GM12878 (cell line): ENCODE measurements at regions not wholly inside any gene's neighbourhood (a gene's known extent, or its start where the extent isn't known, plus 50 kb on each side); places are given as distances from the start of the nearest gene placed in this dataset.

Source experiments
- ATAC-seq: fragments of 200-7000 bp; cut with Tn5 transposase; 3 replicates; pipeline ENCODE4 v1.9.1; 2020; ENCODE audit warnings: mild to moderate bottlenecking, moderate library complexity
- BruUV-seq: library from RNA; stranded (reverse); fragments of 400-500 nt; replicated peaks from 2 replicates; lab custom pipeline; 2021; lab: Mats Ljungman, UMichigan
- CTCF ChIA-PET: fragments of 300-600 bp; sonication (Branson Sonifier 250); formaldehyde crosslinking; extraction: SDS; loops from one replicate; lab custom pipeline; 2021; ENCODE audit warnings: inconsistent platforms; lab: Yijun Ruan, JAX
- POLR2A ChIA-PET: fragments of 350-600 bp; formaldehyde crosslinking; extraction: SDS; loops from one replicate; lab custom pipeline; 2021; ENCODE audit warnings: inconsistent platforms; lab: Charles Lee
- RAD21 ChIA-PET: fragments of 300-600 bp; sonication (Branson Sonifier 250); formaldehyde crosslinking; loops from one replicate; lab custom pipeline; 2023; ENCODE audit warnings: antibody characterized with exemption; ENCODE audit not compliant: unreplicated experiment; lab: Charles Lee
- SMC1A ChIA-PET: fragments of 300-600 bp; sonication (Branson Sonifier 250); formaldehyde crosslinking; loops from one replicate; lab custom pipeline; 2023; ENCODE audit not compliant: unreplicated experiment, uncharacterized antibody; lab: Charles Lee
- DNase-seq: peaks from one replicate; pipeline ENCODE4 v3.0.0-alpha.2; 2011; ENCODE audit warnings: low read depth, low spot score
- FAIRE-seq: peaks from 3 replicates; lab custom pipeline; 2011; peaks lifted over from hg19 to GRCh38; lab: Jason Lieb, UNC
- H2AFZ ChIP-seq: 2 replicates; pipeline ENCODE4 v1.6.0; 2011; ENCODE audit warnings: low read depth, low read length, control low read depth; ENCODE audit not compliant: control insufficient read depth
- H3K27ac ChIP-seq: 2 replicates; pipeline ENCODE4 v1.5.1; 2011; ENCODE audit warnings: control low read depth; ENCODE audit not compliant: control insufficient read depth, insufficient read depth
- H3K27me3 ChIP-seq, 2 experiments: replicated peaks in 1 of 2; 2 replicates each; pipeline versions ENCODE4 v1.6.0 to v1.6.1; 2011; ENCODE audit warnings: low read length in 1 of 2; ENCODE audit not compliant: control insufficient read depth in 2 of 2, insufficient read depth in 2 of 2
- H3K36me3 ChIP-seq, 2 experiments: 2 replicates each; pipeline ENCODE4 v1.5.1; 2011; ENCODE audit warnings: low read length in 1 of 2; ENCODE audit not compliant: control insufficient read depth in 2 of 2, insufficient read depth in 2 of 2
- H3K4me1 ChIP-seq: 2 replicates; pipeline ENCODE4 v1.6.1; 2011; ENCODE audit warnings: mild to moderate bottlenecking, low read length, moderate library complexity, mixed read lengths; ENCODE audit not compliant: control insufficient read depth, insufficient read depth
- H3K4me2 ChIP-seq: 2 replicates; pipeline ENCODE4 v1.6.0; 2011; ENCODE audit warnings: control low read depth; ENCODE audit not compliant: control insufficient read depth, insufficient read depth
- H3K4me3 ChIP-seq: fragments of 200-600 bp; sonication (generic); 2 replicates; pipeline ENCODE4 v1.5.1; 2016
- H3K79me2 ChIP-seq: 2 replicates; pipeline ENCODE4 v1.6.0; 2011; ENCODE audit warnings: low read length; ENCODE audit not compliant: control insufficient read depth, insufficient read depth
- H3K9ac ChIP-seq: 2 replicates; pipeline ENCODE4 v1.8.0; 2011; ENCODE audit warnings: low read length, control low read depth, mixed read lengths; ENCODE audit not compliant: control insufficient read depth, insufficient read depth
- H3K9me3 ChIP-seq: replicated peaks from 3 replicates; pipeline ENCODE4 v1.5.1; 2011; ENCODE audit warnings: mild to moderate bottlenecking, low read length; ENCODE audit not compliant: control insufficient read depth, insufficient read depth
- H4K20me1 ChIP-seq: 2 replicates; pipeline ENCODE4 v1.6.0; 2011; ENCODE audit not compliant: control insufficient read depth, insufficient read depth
- ATF3 ChIP-seq: IDR thresholded peaks from 2 replicates; pipeline ENCODE4 v1.6.1; 2011; ENCODE audit warnings: low read depth, mild to moderate bottlenecking, low read length, moderate library complexity, borderline replicate concordance; ENCODE audit errors: extremely low read depth
- BCLAF1 ChIP-seq: fragments of 450-650 bp; IDR thresholded peaks from 2 replicates; pipeline ENCODE4 v1.6.1; 2017; ENCODE audit warnings: antibody characterized with exemption, mild to moderate bottlenecking, moderate library complexity
- ETV6 ChIP-seq, 2 experiments: fragments of 450-650 bp in 1 of 2; IDR thresholded peaks in 1 of 2; conservative IDR thresholded peaks in 1 of 2; 2 replicates each; pipeline ENCODE4 v1.6.1; 2014; ENCODE audit warnings: antibody characterized with exemption in 1 of 2, borderline replicate concordance in 1 of 2, low read depth in 1 of 2, mild to moderate bottlenecking in 1 of 2, moderate library complexity in 1 of 2
- MLLT1 ChIP-seq: fragments of 450-650 bp; IDR thresholded peaks from 2 replicates; pipeline ENCODE4 v1.6.1; 2016; ENCODE audit warnings: mild to moderate bottlenecking
- MTA3 ChIP-seq: IDR thresholded peaks from 2 replicates; pipeline ENCODE4 v1.6.1; 2012; ENCODE audit warnings: low read length, inconsistent platforms, borderline replicate concordance
- RELA ChIP-seq: fragments of 450-650 bp; IDR thresholded peaks from 2 replicates; pipeline ENCODE4 v1.8.0; 2014; ENCODE audit warnings: borderline replicate concordance; ENCODE audit not compliant: partially characterized antibody
- SREBF2 ChIP-seq: IDR thresholded peaks from 2 replicates; pipeline ENCODE4 v1.6.1; 2012; ENCODE audit warnings: mild to moderate bottlenecking, low read length
- STAT3 ChIP-seq: IDR thresholded peaks from 2 replicates; pipeline ENCODE4 v1.6.1; 2011; ENCODE audit warnings: low read depth, low read length, improper control_type of control experiment
- USF2 ChIP-seq: IDR thresholded peaks from 2 replicates; pipeline ENCODE4 v1.6.1; 2011; ENCODE audit warnings: low read depth, low read length, improper control_type of control experiment, borderline replicate concordance
- ZBTB33 ChIP-seq: fragments of 450-650 bp; IDR thresholded peaks from 2 replicates; pipeline ENCODE4 v1.6.1; 2017; ENCODE audit warnings: mild to moderate bottlenecking
- ZNF592 ChIP-seq: fragments of 450-650 bp; IDR thresholded peaks from 2 replicates; pipeline ENCODE4 v1.6.1; 2017; ENCODE audit warnings: mild to moderate bottlenecking, moderate library complexity
- WGBS: methylation state at CpG from one replicate; pipeline ENCODE4 v1.1.6; 2016; ENCODE audit warnings: low lambda C conversion rate; ENCODE audit not compliant: insufficient replicate concordance, insufficient coverage; ENCODE audit errors: missing lambda C conversion rate; 5-methylcytosine and 5-hydroxymethylcytosine counted together
- in situ Hi-C: fragments of 300-500 bp; cut with MboI; formaldehyde crosslinking; loops from 9 replicates; pipeline ENCODE4 v1.14.3; 2018; ENCODE audit warnings: mixed read lengths
- intact Hi-C: fragments of 100-400 bp; cut with micrococcal nuclease; formaldehyde crosslinking; loops from one replicate; pipeline ENCODE4 v1.14.2; 2022; ENCODE audit not compliant: unreplicated experiment

- H2AFZ ChIP-seq = no peak overlapping the region
- ChIA-PET SMC1A (interaction anchor here (0.8 to 1.6 kb wide), 3 partner anchors 21 to 71 kb away, joined by 3 to 6 read pairs (median 3); no protein-coding TSS in a partner anchor), RAD21 (no interaction called here), CTCF (interaction anchor here (0.8 to 1.0 kb wide), 3 partner anchors 15 to 164 kb away, joined by 3 to 4 read pairs (median 3); no protein-coding TSS in a partner anchor), POLR2A (no interaction called here)
- H3K4me1 ChIP-seq = no peaks in the 10 kb centered on the region
- no peak overlapping the region for H3K4me3 ChIP-seq
- BruUV-seq = no TSS peak
- no peaks in the 10 kb centered on the region for H3K9me3 ChIP-seq
- H3K27ac ChIP-seq = no peak overlapping the region
- in situ Hi-C loops (no loop called here), intact Hi-C loops (no loop called here)
- H4K20me1 ChIP-seq = no peaks in the 10 kb centered on the region
- no peaks in the 10 kb centered on the region for H3K79me2 ChIP-seq
- no peak for DNase-seq
- FAIRE-seq = no peak
- H3K36me3 ChIP-seq = no peaks in the 10 kb centered on the region
- H3K9ac ChIP-seq = no peak overlapping the region
- ATAC-seq = no peak
- H3K4me2 ChIP-seq = no peak overlapping the region
- no peaks in the 10 kb centered on the region; a peak in 2 of 4 replicates for H3K27me3 ChIP-seq
- 34% methylated on average over 3 of the region's 3 CpGs for WGBS
- TF ChIP-seq SREBF2 = no peak
- TF ChIP-seq ZNF592 = no peak
- no peak for TF ChIP-seq RELA
- no peak for TF ChIP-seq ETV6 (conservative IDR thresholded peaks at IDR 0.05 in 1 of 2, IDR thresholded peaks at IDR 0.05 in 1 of 2; ENCODE audit: borderline replicate concordance in 1 of 2, low read depth in 1 of 2)
- no peak for TF ChIP-seq BCLAF1
- no peak for TF ChIP-seq ATF3
- TF ChIP-seq ZBTB33 = no peak
- no peak for TF ChIP-seq STAT3
- TF ChIP-seq USF2 = no peak
- TF ChIP-seq MTA3 = no peak
- TF ChIP-seq MLLT1 = no peak
Measured at GRCh38 chr3:124178531-124178930, 186.6 kb upstream of the ROPN1 start.
